Activated naive CD8-positive, alpha-beta T cell treated with anti-CD3 and anti-CD28 coated beads, Interleukin-2, amount 10 ng/mL, durations not matched to agents 7 days and 5 days (primary cell): ENCODE measurements at regions not wholly inside any gene's neighbourhood (a gene's known extent, or its start where the extent isn't known, plus 50 kb on each side); places are given as distances from the start of the nearest gene placed in this dataset.
"Not testable (repeated sequence)": the region's sequence is repeated elsewhere in the genome, so short reads cannot be mapped to it uniquely, and the experiment has no call there.

ENCODE experiments used
- ATAC-seq: fragments of 150-1000 bp; cut with Tn5 transposase; one replicate; pipeline ENCODE4 v1.10.0; 2021; ENCODE audit warnings: low read depth, moderate library complexity
- POLR2A ChIA-PET: fragments of 350-600 bp; sonication (Branson Sonifier 250); formaldehyde crosslinking; loops from one replicate; lab custom pipeline; 2021; ENCODE audit warnings: antibody characterized with exemption; lab: Charles Lee
- DNase-seq: peaks from one replicate; pipeline ENCODE4 v3.0.0; 2021
- H3K27ac Mint-ChIP-seq: one replicate; pipeline ENCODE4 v1.8.0; 2022; ENCODE audit warnings: mild to moderate bottlenecking, mixed read lengths
- H3K27me3 Mint-ChIP-seq: one replicate; pipeline ENCODE4 v1.8.0; 2022; ENCODE audit warnings: mild to moderate bottlenecking, moderate library complexity, mixed read lengths
- H3K36me3 Mint-ChIP-seq: one replicate; pipeline ENCODE4 v1.8.0; 2021; ENCODE audit warnings: mild to moderate bottlenecking, mixed read lengths
- H3K4me1 Mint-ChIP-seq: one replicate; pipeline ENCODE4 v1.8.0; 2021; ENCODE audit warnings: mixed read lengths
- H3K4me3 Mint-ChIP-seq: one replicate; pipeline ENCODE4 v1.8.0; 2022; ENCODE audit warnings: mild to moderate bottlenecking, moderate library complexity, mixed read lengths
- H3K9me3 Mint-ChIP-seq: one replicate; pipeline ENCODE4 v1.8.0; 2021; ENCODE audit warnings: mixed read lengths

DNA sequence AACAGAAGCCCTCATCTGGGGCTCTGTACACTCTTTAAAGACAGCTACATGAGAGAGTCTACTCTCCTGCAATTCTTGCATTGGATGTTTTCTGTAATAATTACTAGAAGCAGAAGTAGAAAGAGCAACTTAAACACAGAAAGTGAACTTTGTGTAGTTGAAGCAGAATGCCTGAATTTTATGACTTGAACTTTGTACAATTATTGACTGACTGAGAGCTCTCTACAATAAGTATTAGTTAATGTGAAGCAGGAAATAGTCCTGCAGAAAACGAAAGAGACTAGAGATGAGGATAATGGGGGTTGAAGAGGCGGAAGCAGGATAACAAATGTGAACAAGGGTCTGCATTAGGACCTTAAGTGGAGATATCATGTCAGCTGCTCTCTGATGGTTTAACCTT is 79.2 kb upstream of the STK39 start:
- H3K36me3 Mint-ChIP-seq: peaks cover 19% of the 10 kb centered on the region

DNA sequence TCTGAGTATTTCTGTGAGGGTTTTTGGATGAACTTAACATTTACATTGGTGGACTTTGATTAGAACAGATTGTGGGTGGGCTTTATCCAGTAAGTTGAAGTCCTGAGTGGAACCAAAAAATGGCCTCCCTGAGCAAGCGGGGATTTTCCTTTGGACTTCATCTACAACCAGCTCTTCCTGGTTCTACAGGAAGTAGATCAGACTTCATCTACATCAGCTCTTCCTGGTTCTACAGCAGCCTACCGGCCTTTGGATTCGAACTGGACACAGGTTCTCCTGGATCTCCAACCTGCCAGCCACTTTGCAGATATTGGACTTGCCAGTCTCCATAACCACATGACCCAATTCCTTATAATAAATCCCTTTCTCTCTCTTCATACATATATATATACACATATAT is 79.9 kb upstream of the STK39 start:
- Mint-ChIP-seq H3K4me1 (peaks cover 1% of the 10 kb centered on the region), H3K27me3 (peaks cover 7% of the 10 kb centered on the region), H3K4me3 (no peak overlapping the region), H3K36me3 (peaks cover 19% of the 10 kb centered on the region), H3K9me3 (peaks cover 14% of the 10 kb centered on the region), H3K27ac (no peak overlapping the region)
- ATAC-seq: no peak
- POLR2A ChIA-PET: no interaction called here
- no peak for DNase-seq

More for the DNA sequence above, 79.2 kb upstream of the STK39 start:
- Mint-ChIP-seq H3K4me3 (no peak overlapping the region), H3K9me3 (peaks cover 14% of the 10 kb centered on the region), H3K27me3 (peaks cover 11% of the 10 kb centered on the region), H3K4me1 (peaks cover 1% of the 10 kb centered on the region), H3K27ac (no peak overlapping the region)
- DNase-seq: no peak
- POLR2A ChIA-PET: no interaction called here
- ATAC-seq: no peak

DNA sequence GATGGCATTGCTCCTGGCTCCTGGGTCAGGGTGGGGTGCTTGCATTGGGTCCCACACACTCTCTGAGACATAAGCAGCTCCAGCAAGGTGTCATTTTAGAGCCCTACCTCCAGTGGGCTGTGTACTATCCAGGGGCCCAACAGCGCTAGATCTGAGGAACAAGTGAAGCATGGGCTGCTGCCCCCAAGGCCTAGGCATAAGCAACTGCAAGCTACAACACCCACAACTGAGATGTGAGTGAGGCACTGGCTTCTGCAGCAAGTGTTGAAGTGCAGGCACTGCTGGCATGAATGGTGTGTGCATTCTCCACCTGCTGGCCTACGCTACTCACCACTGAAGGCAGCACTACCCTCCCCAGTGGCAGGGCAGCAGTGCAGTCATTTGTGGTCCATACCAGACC is 81.0 kb upstream of the STK39 start:
- Mint-ChIP-seq H3K4me3 (no peak overlapping the region), H3K4me1 (peaks cover 1% of the 10 kb centered on the region), H3K27me3 (peaks cover 4% of the 10 kb centered on the region), H3K9me3 (peaks cover 14% of the 10 kb centered on the region), H3K27ac (no peak overlapping the region), H3K36me3 (peaks cover 19% of the 10 kb centered on the region)
- DNase-seq (no peak), ATAC-seq (no peak)
- POLR2A ChIA-PET: no interaction called here

DNA sequence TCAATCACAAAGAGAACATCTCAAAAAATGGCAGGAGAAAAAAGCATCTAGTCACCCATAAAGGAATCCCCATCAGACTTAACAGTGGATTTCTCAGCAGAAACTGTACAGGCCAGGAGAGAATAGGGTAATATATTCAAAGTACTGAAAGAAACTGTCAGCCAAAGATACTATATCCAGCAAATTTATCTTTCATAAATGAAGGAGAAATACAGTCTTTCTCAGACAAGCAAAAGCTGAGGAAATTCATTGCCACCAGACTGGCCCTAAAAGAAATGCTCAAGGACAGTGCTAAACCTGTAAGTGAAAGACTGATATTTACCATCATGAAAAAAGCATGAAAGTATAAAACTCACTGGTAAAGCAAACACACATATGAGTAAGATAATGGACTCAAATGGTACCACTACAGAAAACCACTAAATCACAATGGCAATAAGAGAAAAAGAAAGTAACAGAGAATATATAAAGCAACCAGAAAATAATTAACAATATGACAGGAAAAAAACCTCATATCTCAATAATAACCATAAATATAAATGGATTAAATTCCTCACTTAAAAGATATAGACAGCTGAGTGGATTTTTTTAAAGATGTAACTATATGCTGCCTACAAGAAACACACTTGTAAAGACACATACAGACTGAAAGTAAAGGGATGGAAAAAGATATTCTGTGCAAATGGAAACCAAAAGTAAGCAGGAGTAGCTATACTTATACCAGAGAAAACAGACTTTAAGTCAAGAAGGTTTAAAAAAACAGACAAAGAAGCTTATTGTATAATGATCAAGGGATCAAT is 83.4 kb upstream of the STK39 start:
- POLR2A ChIA-PET: no interaction called here
- H3K9me3 Mint-ChIP-seq: peaks cover 14% of the 10 kb centered on the region

DNA sequence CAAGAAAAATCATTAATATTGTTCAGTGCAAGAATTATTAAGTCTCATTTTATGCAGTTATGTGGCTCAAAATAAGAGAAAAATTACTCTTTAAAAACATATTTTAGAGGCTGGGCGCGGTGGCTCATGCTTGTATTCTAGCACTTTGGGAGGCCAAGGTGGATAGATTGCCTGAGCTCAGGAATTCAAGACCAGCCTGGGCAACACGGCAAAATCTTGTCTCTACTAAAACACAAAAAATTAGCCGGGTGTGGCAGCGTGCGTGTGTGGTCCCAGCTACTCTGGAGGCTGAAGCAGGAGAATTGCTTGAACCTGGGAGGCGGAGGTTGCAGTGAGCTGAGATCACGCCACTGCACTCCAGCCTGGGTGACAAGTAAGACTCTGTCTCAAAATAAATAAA is 87.9 kb upstream of the STK39 start:
- H3K27me3 Mint-ChIP-seq, H3K9me3 Mint-ChIP-seq, H3K4me3 Mint-ChIP-seq, H3K4me1 Mint-ChIP-seq, H3K27ac Mint-ChIP-seq, POLR2A ChIA-PET, ATAC-seq, DNase-seq: not testable (repeated sequence)
- H3K36me3 Mint-ChIP-seq: peaks cover 10% of the 10 kb centered on the region

More for the DNA sequence above, 83.4 kb upstream of the STK39 start:
- DNase-seq (no peak), ATAC-seq (no peak)
- Mint-ChIP-seq H3K27ac (peak overlapping the region; percentile 40), H3K4me3 (peak overlapping the region; percentile 44), H3K36me3 (peaks cover 19% of the 10 kb centered on the region), H3K27me3 (no peaks in the 10 kb centered on the region), H3K4me1 (peaks cover 1% of the 10 kb centered on the region)

DNA sequence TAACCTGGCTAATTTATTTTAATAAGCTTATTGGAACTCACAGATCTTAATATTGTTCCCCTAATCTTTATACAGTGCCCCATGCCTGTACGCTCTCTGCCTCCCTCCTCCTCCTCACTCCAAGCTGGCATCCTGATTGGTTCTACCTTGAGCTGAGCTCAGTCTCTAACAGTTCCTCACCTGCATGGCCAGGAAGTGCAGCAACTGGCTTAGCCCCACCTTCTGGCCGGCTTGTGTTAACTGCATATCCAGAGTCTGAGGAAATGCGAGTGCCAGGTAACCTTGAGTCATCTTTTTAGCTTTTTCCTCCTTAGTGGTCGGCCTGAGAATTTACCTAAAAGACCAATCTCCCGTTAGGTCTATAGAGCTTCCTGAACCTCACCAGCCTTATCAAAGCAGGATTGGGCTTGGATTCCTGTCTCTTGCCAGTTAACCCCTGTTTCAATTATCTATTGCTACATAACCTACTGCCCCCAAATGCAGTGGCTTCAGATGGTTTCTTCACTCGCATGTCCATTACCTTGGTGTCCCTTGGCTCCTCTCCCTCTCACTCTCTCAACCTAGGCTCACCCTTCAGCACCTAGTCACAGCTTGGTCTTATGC is 89.5 kb upstream of the STK39 start:
- DNase-seq (no peak), ATAC-seq (peak; percentile 86)
- Mint-ChIP-seq H3K36me3 (no peaks in the 10 kb centered on the region), H3K27me3 (peaks cover 2% of the 10 kb centered on the region), H3K27ac (no peak overlapping the region), H3K4me3 (no peak overlapping the region), H3K4me1 (peaks cover 5% of the 10 kb centered on the region), H3K9me3 (no peaks in the 10 kb centered on the region)
- POLR2A ChIA-PET: no interaction called here

DNA sequence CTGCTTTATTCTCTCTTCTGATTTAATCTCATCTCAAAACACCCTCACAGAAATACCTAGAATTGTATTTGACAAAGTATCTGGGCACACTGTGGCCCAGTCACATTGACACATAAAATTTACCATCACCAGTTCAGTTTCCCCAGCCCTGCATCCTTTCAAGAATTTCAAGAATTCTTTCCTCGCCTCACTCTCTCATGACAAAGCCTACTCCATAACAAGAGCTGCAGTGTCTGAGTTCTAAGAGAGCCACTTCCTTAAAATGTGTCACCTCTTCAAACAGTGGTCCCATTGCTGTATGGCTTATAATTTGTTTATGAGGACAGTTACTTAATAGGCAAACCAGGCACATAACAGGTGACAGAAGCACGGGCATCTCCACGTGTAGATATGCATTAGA is 90.9 kb upstream of the STK39 start:
- no peak overlapping the region for H3K4me3 Mint-ChIP-seq
- ATAC-seq: no peak
- no peak overlapping the region for H3K27ac Mint-ChIP-seq
- peaks cover 5% of the 10 kb centered on the region for H3K4me1 Mint-ChIP-seq
- H3K9me3 Mint-ChIP-seq: no peaks in the 10 kb centered on the region
- POLR2A ChIA-PET: no interaction called here
- H3K36me3 Mint-ChIP-seq: no peaks in the 10 kb centered on the region
- H3K27me3 Mint-ChIP-seq: peaks cover 2% of the 10 kb centered on the region
- DNase-seq: no peak

DNA sequence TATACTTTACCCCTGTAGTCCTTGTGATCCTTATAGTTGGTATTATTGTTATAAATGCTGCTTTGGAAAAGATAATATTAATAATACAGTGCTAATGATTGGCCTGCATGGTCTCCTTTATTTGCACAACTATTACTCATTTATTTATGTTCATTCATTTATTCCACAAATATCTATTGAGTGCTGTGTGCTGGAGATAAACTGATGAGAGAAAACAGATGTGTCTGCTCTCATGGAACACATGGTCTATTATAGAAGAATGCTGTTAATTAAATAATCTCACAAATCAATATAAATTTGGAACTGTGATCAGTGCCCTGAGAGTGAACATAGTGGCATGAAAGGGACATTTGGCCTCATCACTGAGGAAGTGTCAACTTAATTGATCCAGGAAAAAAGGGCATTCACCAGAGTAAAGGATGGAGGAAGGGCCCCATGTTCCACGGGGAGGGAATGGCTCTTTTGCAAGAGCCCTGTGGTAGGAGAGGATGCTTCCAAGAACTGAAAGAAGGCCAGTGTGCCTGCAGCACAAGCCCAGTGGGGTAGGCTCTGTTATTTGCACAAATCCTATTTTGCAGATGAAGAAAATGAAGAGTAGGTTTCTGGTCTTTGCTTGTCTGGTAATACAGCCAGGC is 91.5 kb upstream of the STK39 start:
- DNase-seq: no peak
- H3K27ac Mint-ChIP-seq: no peak overlapping the region
- peaks cover 7% of the 10 kb centered on the region for H3K27me3 Mint-ChIP-seq
- H3K4me1 Mint-ChIP-seq: peaks cover 5% of the 10 kb centered on the region
- H3K36me3 Mint-ChIP-seq: no peaks in the 10 kb centered on the region
- POLR2A ChIA-PET: no interaction called here
- no peak overlapping the region for H3K4me3 Mint-ChIP-seq
- no peaks in the 10 kb centered on the region for H3K9me3 Mint-ChIP-seq
- no peak for ATAC-seq

DNA sequence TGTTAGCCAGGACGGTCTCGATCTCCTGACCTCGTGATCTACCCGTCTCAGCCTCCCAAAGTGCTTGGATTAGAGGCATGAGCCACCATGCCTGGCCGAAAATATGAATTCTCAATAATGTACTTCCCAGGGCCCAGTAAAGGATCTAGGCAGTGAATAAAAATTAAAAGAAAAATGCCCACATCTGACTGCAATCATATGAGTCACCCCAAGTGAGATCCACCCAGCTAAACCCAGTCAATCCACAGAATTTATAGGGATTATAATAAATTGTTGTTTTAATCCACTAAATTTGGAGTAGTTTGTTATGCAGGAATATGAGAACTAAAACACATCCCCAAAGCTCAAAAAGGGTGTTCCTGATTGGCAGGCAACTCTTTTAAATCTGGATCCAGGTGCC is 93.5 kb upstream of the STK39 start:
- no peaks in the 10 kb centered on the region for H3K36me3 Mint-ChIP-seq
- peaks cover 5% of the 10 kb centered on the region for H3K4me1 Mint-ChIP-seq
- no peak for ATAC-seq
- POLR2A ChIA-PET: no interaction called here
- no peaks in the 10 kb centered on the region for H3K9me3 Mint-ChIP-seq
- no peak for DNase-seq
- H3K4me3 Mint-ChIP-seq: no peak overlapping the region
- no peak overlapping the region for H3K27ac Mint-ChIP-seq
- peaks cover 12% of the 10 kb centered on the region for H3K27me3 Mint-ChIP-seq

DNA sequence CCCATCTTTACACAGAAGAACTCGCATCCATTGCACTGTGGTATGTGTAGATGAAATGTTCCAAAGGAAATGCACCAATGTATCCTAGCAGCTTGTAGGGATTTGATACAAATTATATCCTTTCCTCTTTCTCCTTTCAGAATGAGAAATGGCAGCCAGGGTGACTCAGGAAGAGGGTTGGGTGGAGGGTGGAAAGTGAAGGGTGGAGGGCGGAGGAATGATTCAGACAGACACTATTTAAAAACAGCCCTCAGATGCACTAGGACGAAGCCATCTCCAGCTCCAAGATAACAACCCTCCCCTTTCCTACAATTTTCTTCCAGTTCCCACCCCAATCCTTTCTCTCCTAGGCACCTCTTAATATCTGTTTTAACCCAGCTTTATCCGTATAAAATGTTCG is 96.2 kb upstream of the STK39 start:
- no peak for DNase-seq
- Mint-ChIP-seq H3K4me1 (peaks cover 2% of the 10 kb centered on the region), H3K9me3 (no peaks in the 10 kb centered on the region), H3K36me3 (no peaks in the 10 kb centered on the region), H3K4me3 (no peak overlapping the region), H3K27me3 (peaks cover 12% of the 10 kb centered on the region), H3K27ac (no peak overlapping the region)
- no peak for ATAC-seq
- POLR2A ChIA-PET: no interaction called here

DNA sequence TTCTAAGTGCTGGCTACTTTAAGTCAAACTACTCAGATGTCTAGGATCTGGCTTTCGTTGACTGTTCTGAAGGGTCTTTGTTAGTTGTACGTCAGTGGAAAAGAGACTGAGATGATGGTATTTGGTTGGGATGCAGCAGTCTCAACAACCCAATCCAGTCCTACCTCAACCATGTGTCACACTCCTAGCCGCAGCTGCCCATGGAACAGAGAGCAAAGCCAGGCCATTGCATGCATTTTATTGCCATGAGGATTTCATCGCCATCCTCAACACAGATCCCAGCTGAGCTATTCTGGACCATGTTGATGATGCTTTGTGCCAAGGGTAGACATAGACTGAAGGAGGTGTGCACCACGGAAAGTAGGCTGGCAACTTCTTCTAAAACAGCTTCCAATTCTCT is 97.3 kb upstream of the STK39 start:
- no peak overlapping the region for H3K27ac Mint-ChIP-seq
- no peak for DNase-seq
- no peak for ATAC-seq
- no peak overlapping the region for H3K4me3 Mint-ChIP-seq
- H3K9me3 Mint-ChIP-seq: no peaks in the 10 kb centered on the region
- H3K4me1 Mint-ChIP-seq: peaks cover 2% of the 10 kb centered on the region
- POLR2A ChIA-PET: no interaction called here
- H3K36me3 Mint-ChIP-seq: no peaks in the 10 kb centered on the region
- H3K27me3 Mint-ChIP-seq: peaks cover 12% of the 10 kb centered on the region

DNA sequence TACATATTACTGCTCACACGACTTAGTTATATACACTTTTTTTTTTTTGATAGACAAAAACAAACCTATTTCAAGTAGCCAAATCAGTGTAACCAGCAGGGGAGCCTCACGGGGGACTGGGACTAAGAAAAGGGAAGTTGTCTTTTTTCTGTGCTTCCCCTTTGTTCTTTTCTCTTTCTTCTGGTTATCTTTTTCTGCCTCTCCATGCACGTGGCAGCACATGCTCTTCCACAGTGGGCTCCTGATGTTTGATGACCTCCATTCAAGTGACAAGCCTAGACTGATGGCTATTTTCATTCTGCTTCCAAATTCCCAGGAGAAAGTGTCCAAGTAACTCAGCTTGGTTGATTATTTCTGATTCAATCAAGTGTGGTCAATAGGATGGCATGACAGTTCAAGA is 98.2 kb upstream of the STK39 start:
- ATAC-seq (no peak), DNase-seq (no peak)
- no peaks in the 10 kb centered on the region for H3K9me3 Mint-ChIP-seq
- no peaks in the 10 kb centered on the region for H3K36me3 Mint-ChIP-seq
- no peak overlapping the region for H3K27ac Mint-ChIP-seq
- no peak overlapping the region for H3K4me3 Mint-ChIP-seq
- peaks cover 12% of the 10 kb centered on the region for H3K27me3 Mint-ChIP-seq
- peaks cover 2% of the 10 kb centered on the region for H3K4me1 Mint-ChIP-seq
- POLR2A ChIA-PET: no interaction called here

DNA sequence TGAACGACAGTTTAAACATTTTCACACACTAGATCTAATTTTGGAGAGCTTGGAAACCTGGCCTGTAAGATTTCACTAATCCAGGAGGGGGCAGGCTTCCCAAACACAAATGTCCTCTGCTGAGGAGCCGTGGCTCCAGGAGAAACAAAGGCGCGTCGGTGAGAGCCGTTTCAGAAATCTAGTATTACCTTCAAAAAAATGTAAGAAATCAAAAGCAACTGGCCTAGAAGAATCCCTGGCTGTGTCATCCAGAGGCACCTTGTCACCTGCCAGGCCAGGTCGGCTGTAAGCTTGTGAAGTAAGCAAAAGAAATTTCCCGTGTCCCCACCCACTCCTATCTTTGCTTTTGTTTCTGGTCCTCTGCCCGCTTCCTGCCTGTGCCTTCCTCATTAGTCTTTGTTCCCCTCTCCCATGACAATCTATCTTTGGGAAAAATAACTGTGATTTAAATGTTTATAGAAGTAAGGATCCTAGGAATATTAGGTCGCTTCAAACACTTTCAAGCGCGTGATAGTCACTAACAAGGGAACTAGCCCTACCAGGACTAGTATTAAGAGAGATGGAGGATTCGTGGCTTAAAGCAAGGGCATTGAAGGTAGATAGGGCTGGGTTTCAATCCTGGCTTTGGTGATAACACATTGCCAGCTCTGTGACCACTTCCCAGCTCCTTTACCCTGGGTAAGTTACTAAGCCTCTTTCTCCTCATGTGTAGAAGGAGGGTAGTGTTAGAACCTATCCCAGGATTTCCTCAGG is 99.5 kb upstream of the STK39 start:
- peaks cover 2% of the 10 kb centered on the region for H3K4me1 Mint-ChIP-seq
- no peaks in the 10 kb centered on the region for H3K9me3 Mint-ChIP-seq
- no peaks in the 10 kb centered on the region for H3K36me3 Mint-ChIP-seq
- peak overlapping the region; percentile 83 for H3K4me3 Mint-ChIP-seq
- peak overlapping the region; percentile 28 for H3K27ac Mint-ChIP-seq
- peaks cover 10% of the 10 kb centered on the region for H3K27me3 Mint-ChIP-seq
- POLR2A ChIA-PET: no interaction called here
- peak; percentile 89 for ATAC-seq
- DNase-seq: peak; percentile 57
